Gastrocnemius medialis (tissue), 4 donors: ENCODE measurements at regions not wholly inside any gene's neighbourhood (a gene's known extent, or its start where the extent isn't known, plus 50 kb on each side); places are given as distances from the start of the nearest gene placed in this dataset.

Experiments used
- ATAC-seq, 2 donors: fragments of 150-250 bp; one replicate each; pipeline ENCODE4 v1.9.1; 2016
- DNase-seq, 2 donors: peaks; one replicate each; pipeline ENCODE4 v3.0.0-alpha.2; 2019
- H3K27ac ChIP-seq, 4 donors: fragments of 200-600 bp; sonication (generic); 1 replicate in 1 of 4; 2 replicates in 3 of 4; pipeline ENCODE4 v1.5.1; 2016 to 2018; ENCODE audit warnings: mild to moderate bottlenecking in 2 of 4, moderate library complexity in 1 of 4
- H3K27me3 ChIP-seq, 3 donors: fragments of 200-600 bp; sonication (generic) in 2 of 3; 1 replicate in 1 of 3; 2 replicates in 2 of 3; pipeline versions ENCODE4 v1.5.1 to v1.6.0; 2016 to 2019; ENCODE audit warnings: mild to moderate bottlenecking in 1 of 3, moderate library complexity in 1 of 3
- H3K36me3 ChIP-seq, 2 donors: fragments of 200-600 bp; sonication (generic) in 1 of 2; one replicate each; pipeline ENCODE4 v1.5.1; 2017 to 2018
- H3K4me1 ChIP-seq, 2 donors: fragments of 200-600 bp; sonication (generic) in 1 of 2; one replicate each; pipeline ENCODE4 v1.5.1; 2016 to 2017; ENCODE audit warnings: mild to moderate bottlenecking in 2 of 2
- H3K4me3 ChIP-seq, 4 donors: fragments of 200-600 bp; sonication (generic) in 3 of 4; 1 replicate in 1 of 4; 2 replicates in 3 of 4; pipeline ENCODE4 v1.5.1; 2016 to 2019; ENCODE audit warnings: mild to moderate bottlenecking in 2 of 4
- H3K9me3 ChIP-seq, 3 donors: fragments of 200-600 bp; sonication (generic) in 2 of 3; 1 replicate in 1 of 3; 2 replicates in 2 of 3; pipeline ENCODE4 v1.5.1; 2016 to 2019
- CTCF ChIP-seq, 5 experiments: fragments of 450-650 bp in 3 of 5; fragments of 200-600 bp in 2 of 5; sonication (generic) in 2 of 5; IDR thresholded peaks in 4 of 5; conservative IDR thresholded peaks in 1 of 5; 1 replicate in 4 of 5; 2 replicates in 1 of 5; pipeline ENCODE4 v1.5.1; 2016 to 2019; ENCODE audit warnings: antibody characterized with exemption in 5 of 5, mild to moderate bottlenecking in 3 of 5, moderate library complexity in 3 of 5
- POLR2A ChIP-seq, 2 donors: fragments of 450-650 bp; IDR thresholded peaks; one replicate each; pipeline ENCODE4 v1.6.1; 2017; ENCODE audit warnings: antibody characterized with exemption in 2 of 2, mild to moderate bottlenecking in 2 of 2, moderate library complexity in 2 of 2
- in situ Hi-C, 4 donors: fragments of 200-750 bp; cut with MboI; loops; one replicate each; pipeline versions ENCODE4 v1.15.0 to v1.8.0; 2017; ENCODE audit warnings: low sequenced_read_pairs in 4 of 4
- intact Hi-C: fragments of 100-400 bp; cut with DNase I; formaldehyde crosslinking; loops from one replicate; pipeline ENCODE4 v1.15.1; 2023; ENCODE audit warnings: low total_unique reads

- no peak for TF ChIP-seq POLR2A (IDR thresholded peaks at IDR 0.05)
- TF ChIP-seq CTCF (IDR thresholded peaks at IDR 0.05 in 4 of 5, conservative IDR thresholded peaks at IDR 0.05 in 1 of 5): no peak
Measured at GRCh38 chr7:70907259-70908247, 224.4 kb upstream of the GALNT17 start.

DNA sequence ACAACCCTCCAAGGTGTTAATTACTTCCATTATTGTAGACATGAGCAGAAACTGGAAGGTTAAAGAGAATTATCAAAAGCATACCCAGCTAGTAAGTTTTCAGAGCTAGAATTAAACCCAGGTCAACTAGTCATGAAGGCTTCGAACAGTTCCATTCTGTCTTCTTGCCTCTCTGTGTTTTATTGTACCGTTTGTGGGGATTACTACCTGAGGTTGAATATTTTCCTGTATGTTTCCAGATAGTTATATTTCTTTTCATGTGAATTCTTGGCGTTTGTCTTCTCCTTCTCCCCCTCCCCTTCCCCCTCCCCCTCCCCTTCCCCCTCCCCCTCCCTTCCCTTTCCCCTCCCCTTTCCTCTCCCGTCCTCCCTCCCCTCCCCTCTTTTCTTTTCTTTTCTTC lies 218.0 kb upstream of the GALNT17 start:
- no peaks in the 10 kb centered on the region for H3K27me3 ChIP-seq
- no peaks in the 10 kb centered on the region for H3K4me1 ChIP-seq
- no peaks in the 10 kb centered on the region for H3K9me3 ChIP-seq
- no peak for TF ChIP-seq POLR2A (IDR thresholded peaks at IDR 0.05)
- TF ChIP-seq CTCF (IDR thresholded peaks at IDR 0.05 in 4 of 5, conservative IDR thresholded peaks at IDR 0.05 in 1 of 5): no peak
- in situ Hi-C loops (no loop called here), intact Hi-C loops (no loop called here)
- H3K27ac ChIP-seq: no peak overlapping the region
- H3K4me3 ChIP-seq: no peak overlapping the region
- no peaks in the 10 kb centered on the region for H3K36me3 ChIP-seq
- no peak for DNase-seq
- no peak for ATAC-seq

More at GRCh38 chr7:70907259-70908247, 224.4 kb upstream of the GALNT17 start:
- no peak for DNase-seq
- no peaks in the 10 kb centered on the region for H3K9me3 ChIP-seq
- in situ Hi-C loops (no loop called here), intact Hi-C loops (no loop called here)
- no peaks in the 10 kb centered on the region for H3K4me1 ChIP-seq
- H3K27me3 ChIP-seq: no peaks in the 10 kb centered on the region
- H3K4me3 ChIP-seq: no peak overlapping the region
- no peaks in the 10 kb centered on the region for H3K36me3 ChIP-seq
- no peak overlapping the region for H3K27ac ChIP-seq
- no peak for ATAC-seq

GRCh38 chr7:70915067-70915466 lies 216.9 kb upstream of the GALNT17 start:
- TF ChIP-seq CTCF (IDR thresholded peaks at IDR 0.05 in 4 of 5, conservative IDR thresholded peaks at IDR 0.05 in 1 of 5) (no peak), POLR2A (IDR thresholded peaks at IDR 0.05) (no peak)
- in situ Hi-C loops: no loop called here
- no peak for ATAC-seq

DNA sequence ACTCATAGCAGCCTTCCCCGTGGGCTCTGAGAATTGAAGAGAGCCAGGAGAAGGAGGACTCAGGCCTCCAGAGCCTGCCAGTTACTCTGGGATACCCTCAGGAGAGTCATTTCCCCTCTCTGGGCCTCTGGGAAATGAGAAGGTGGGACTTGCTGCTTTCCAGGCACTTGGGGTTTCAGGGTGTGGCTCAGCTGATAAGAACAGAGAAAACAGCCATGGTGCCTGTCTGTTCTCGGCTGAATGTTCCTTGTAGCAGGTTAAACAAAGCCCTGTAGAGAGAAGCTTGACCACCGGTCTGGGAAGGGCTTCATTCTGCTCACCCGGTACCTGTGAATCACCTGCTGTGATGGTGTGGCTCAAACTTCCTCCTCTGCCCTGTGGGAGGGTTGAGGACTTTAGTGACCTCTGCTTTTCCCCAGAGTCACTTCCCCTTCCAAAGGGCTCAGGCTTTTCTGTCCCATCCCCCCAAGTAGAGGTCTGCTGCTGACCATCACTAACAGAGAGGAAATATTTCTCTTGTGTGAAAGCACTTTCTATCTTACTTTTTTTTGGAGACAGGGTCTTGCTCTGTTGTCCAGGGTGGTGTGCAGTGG lies 212.4 kb upstream of the GALNT17 start:
- Histone ChIP-seq H3K4me1 (no peaks in the 10 kb centered on the region), H3K27me3 (no peaks in the 10 kb centered on the region), H3K9me3 (no peaks in the 10 kb centered on the region), H3K36me3 (no peaks in the 10 kb centered on the region), H3K4me3 (no peak overlapping the region), H3K27ac (no peak overlapping the region)
- ATAC-seq (no peak), DNase-seq (no peak)
- intact Hi-C loops: no loop called here
- TF ChIP-seq POLR2A (IDR thresholded peaks at IDR 0.05) (no peak), CTCF (IDR thresholded peaks at IDR 0.05 in 4 of 5, conservative IDR thresholded peaks at IDR 0.05 in 1 of 5) (no peak)
- in situ Hi-C loops: no loop called here

More at GRCh38 chr7:70915067-70915466, 216.9 kb upstream of the GALNT17 start:
- intact Hi-C loops: no loop called here
- Histone ChIP-seq H3K4me1 (no peaks in the 10 kb centered on the region), H3K27me3 (no peaks in the 10 kb centered on the region), H3K9me3 (no peaks in the 10 kb centered on the region), H3K36me3 (no peaks in the 10 kb centered on the region), H3K4me3 (no peak overlapping the region), H3K27ac (no peak overlapping the region)
- no peak for DNase-seq
